Fibroblast of skin of left biceps (primary cell): ENCODE measurements at regions not wholly inside any gene's neighbourhood (a gene's known extent, or its start where the extent isn't known, plus 50 kb on each side); places are given as distances from the start of the nearest gene placed in this dataset.

Experiments
- DNase-seq, 2 experiments: peaks; one replicate each; pipeline ENCODE4 v3.0.0-alpha.2; 2013; ENCODE audit warnings: low read depth in 2 of 2

DNA sequence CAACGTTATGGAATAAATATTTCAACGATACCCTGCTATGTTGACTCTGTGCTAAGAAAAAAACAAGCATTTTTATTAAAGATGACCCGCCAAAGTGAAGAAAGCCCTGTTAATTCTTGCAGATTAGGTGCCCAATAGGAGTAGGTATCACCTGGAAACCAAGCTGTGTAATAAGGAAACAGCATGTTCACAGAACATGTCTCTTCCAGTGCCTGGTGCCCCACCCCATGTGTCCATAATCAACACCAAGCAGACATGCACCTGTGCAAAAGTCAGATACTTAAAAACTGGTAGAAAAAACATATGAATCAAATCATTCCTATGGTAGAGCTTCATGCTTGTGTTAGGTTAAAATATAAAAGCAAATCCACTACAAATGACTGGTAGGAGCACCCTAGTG is 327.1 kb downstream of the SHANK2 start:
- no peak for DNase-seq

DNA sequence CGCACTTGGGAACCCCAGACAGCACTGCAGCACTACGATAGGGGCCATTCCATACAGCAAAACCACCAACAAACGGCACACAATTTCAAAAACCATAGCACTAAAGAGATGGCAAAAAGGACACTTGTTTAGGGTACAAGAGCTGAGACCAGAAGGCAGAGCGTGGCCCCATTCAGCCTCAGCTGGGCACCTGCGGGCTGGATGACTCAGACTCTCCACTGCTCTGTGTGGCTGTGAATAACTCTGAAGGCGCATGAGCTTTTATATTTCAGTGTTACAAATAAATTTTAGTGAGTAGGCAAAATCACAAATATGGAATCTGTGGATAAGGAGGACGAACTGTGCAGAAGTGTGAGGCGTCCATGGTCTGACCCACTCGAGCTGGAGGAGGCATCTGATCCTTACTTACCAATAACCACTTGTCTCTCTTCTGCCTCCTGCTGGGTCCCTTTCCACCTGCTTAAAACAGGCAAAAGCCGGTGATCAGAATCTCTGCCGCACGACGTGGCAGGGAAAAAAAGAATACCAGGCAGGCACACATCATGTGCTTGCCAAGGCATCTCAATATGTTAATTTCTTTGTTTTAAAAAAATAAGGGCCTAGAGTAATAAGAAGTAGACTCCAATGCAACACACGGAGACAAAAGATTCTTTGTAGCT is 325.7 kb downstream of the SHANK2 start:
- DNase-seq, result no peak

DNA sequence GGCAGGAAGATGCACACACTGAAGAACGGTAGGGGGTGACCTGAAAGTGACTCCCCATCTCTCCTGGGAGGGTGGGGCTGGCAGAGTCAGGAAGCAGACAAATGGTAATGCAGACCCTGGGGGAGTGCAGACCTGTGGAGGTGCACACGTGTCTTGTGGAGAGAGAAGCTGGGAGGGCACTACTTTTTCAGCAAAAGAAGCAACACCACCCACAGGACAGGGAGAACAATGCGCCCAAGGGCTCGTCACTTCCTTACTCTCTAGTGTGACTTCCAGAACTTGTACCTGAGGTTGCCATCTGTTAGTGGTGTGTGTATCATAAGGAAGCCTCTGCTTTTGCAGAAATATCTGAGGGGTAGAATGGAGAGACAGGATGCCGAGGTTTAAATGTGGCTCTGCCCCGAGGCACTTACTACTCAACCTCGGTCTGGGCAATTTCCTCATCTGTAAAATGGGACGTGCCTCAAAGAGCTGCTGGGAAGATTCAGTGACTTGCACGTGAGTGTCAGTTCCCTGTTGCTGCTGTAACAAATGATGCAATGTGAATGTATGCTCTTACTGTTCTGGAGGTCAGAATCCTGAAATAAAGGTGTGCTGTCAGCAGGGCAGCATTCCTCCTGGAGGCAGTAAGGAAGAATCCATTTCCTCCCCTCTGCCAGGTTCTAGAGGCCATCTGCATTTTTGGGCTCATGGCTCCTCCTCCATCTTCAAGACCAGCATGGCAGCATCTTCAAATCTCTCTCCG is 323.4 kb downstream of the SHANK2 start:
- no peak for DNase-seq

- DNase-seq, result no peak
Observed at GRCh38 chr11:70930215-70930614, 322.2 kb downstream of the SHANK2 start.

- no peak for DNase-seq
Observed at GRCh38 chr11:70931430-70931829, 320.9 kb downstream of the SHANK2 start.

GRCh38 chr11:70933981-70934583 is 318.3 kb downstream of the SHANK2 start:
- no peak for DNase-seq

- DNase-seq, result no peak
Observed at GRCh38 chr11:70935006-70935768, 317.2 kb downstream of the SHANK2 start.

GRCh38 chr11:70942593-70942992 is 309.8 kb downstream of the SHANK2 start:
- no peak for DNase-seq

- no peak for DNase-seq
Observed at GRCh38 chr11:70944141-70944540, 308.2 kb downstream of the SHANK2 start.

- DNase-seq, result no peak
Observed at GRCh38 chr11:70944636-70945035, 307.7 kb downstream of the SHANK2 start.

DNA sequence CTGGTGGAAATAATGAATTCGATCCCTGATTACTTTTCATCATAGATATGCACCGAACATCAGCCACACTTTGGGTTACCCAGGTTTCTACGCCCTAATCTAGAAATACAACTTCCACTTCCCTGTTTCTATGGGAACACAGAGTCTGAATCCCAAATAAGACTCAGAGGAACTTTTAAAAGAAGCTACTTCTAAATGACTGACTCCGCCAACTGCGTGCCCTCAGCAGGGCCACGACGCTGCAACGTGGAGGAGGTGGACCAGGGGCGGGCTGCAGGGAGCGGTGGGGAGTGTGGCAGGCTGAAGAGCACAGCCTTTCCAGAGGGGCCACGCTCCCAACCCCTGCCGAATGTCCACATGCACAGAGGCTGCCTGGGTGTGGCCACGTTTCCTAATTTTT is 304.0 kb downstream of the SHANK2 start:
- DNase-seq, result no peak

DNA sequence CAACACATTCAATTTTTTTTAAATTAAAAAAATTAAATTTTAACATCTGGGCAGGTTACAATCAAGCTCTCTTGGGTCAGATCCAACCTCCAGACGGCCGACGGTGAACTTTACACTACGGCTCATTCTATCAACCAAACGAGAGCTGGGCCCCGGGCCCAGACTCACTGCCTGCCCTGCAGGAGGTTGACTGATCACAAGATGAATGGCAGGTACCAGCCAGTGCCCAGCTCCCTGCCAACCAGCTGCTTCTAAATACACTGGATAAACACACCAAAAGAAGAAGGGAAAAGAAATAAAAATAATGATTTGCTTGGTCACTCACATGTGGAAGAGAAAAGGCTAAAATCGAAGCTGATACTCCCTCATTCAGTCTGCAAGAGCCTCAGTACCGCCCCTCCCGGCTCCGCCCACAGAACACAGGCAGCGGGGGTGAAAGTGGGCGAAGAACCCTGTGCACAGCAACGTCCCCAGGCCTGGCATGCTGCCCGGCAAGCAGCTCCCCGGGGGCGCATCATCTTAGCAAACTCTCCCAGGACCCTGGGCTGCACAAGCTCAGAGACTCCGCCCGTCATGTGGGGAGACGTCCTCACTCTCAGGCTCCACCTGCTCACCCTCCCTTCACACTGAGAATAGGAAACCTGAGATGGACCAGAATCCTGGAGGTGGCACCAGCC is 303.4 kb downstream of the SHANK2 start:
- no peak for DNase-seq

DNA sequence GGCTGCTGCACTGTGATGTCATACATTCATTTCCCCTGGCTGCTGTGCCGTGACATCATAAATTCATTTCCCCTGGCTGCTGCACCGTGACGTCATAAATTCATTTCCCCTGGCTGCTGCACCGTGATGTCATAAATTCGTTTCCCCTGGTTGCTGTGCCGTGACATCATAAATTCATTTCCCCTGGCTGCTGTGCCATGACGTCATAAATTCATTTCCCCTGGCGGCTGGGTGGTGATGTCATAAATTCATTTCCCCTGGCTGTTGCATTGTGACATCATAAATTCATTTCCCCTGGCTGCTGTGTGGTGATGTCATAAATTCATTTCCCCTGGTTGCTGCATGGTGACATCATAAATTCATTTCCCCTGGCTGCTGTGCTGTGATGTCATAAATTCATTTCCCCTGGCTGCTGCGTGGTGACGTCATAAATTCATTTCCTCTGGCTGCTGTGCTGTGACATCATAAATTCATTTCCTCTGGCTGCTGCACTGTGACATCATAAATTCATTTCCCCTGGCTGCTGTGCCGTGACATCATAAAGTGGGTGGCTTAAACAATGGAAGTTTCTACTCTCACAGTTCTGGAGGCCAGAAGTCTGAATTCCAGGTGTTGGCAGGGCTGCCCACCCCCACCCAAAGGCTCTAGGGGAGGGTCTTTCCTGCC is 301.1 kb downstream of the SHANK2 start:
- no peak for DNase-seq

DNA sequence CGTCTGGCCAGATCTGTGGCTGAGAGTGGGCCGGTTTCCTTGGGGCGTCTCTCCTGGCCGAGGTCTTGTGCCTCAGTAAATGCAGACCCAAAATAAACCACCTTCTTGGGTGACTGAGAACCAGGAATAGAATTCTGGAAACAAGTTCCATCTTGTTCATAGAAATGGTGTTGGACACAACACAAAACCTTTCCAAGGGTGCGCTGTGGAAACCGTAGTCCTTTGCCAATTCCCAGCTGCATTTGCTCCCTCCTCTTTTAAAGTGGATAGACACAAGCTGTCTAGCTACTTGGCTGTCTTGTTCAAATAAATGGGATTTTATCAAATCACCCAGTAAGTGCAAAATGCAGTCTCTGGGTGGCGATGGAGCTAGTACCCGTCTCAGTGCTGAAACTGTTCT is 300.2 kb downstream of the SHANK2 start:
- DNase-seq, result no peak

DNA sequence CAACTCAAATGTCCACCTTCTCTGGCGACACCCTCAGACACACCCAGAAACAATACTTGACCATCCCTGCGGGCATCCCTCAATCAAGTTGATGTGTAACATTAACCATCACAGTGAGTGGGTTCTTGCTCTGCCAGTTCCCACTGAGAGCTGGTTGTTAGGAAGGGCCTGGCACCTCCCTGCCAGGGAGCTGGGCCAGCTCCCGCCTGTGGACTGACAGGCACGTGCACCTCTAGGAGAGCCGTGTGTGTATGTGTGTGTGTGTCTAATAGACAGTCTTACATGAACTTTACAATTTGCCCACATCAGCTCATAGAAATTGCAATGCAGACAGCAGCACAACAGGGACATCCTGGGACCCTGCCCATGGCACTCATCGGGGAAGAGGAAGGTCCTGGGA is 298.7 kb downstream of the SHANK2 start:
- no peak for DNase-seq

- no peak for DNase-seq
Observed at GRCh38 chr11:70954471-70954870, 297.9 kb downstream of the SHANK2 start.
